ENCODE measurements at regions not wholly inside any gene's neighbourhood (a gene's known extent, or its start where the extent isn't known, plus 50 kb on each side); places are given as distances from the start of the nearest gene placed in this dataset.

DNA sequence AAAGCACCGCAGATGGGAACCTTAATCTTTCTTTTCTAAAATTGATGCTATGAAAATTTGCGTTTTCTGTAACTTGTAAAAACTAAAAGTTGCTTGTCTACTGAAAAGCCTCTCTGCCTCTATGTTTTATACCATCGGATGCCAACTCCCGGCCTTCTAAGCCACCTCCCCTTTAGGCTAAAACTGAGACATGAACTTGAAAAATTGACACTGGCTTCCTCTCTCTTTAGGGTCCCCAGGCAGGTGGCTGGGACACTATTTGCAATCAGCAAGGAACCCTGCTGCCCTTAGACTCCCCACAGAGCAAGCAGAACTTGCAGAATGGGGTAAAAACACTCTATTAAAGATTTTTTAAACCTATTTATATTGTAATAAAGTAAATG lies 151.1 kb upstream of the CAMK1G start:
- POLR2A ChIA-PET = no interaction called here
- Mint-ChIP-seq H3K27ac (ENCODE audit: unreplicated experiment) (peak overlapping the region; percentile 85), H3K4me1 (ENCODE audit: low read depth, unreplicated experiment) (peaks cover 51% of the 10 kb centered on the region)

DNA sequence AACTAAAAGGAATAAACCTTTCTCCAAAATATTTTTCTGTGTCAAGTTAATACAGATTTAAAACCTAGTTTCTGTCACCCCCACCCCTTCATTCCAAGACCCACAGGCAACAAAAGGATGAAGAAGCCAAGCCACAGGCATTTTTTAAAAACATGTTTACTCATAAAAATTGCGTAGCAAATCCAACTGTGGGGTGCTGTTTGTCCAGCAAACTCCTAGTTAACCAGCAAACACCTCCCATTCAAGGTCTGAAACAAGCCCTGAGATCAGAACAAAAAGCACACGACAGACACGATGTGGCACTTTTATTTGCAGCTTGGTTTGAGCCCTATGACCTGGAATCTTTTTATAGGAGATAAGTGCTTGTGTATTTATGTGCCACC lies 149.9 kb upstream of the CAMK1G start:
- Mint-ChIP-seq H3K9me3 (ENCODE audit: unreplicated experiment) (no peaks in the 10 kb centered on the region), H3K36me3 (ENCODE audit: insufficient read depth, unreplicated experiment) (peaks cover 27% of the 10 kb centered on the region), H3K4me1 (ENCODE audit: low read depth, unreplicated experiment) (peaks cover 39% of the 10 kb centered on the region), H3K27me3 (ENCODE audit: insufficient read depth, unreplicated experiment) (no peaks in the 10 kb centered on the region), H3K4me3 (ENCODE audit: unreplicated experiment) (peak overlapping the region; percentile 78), H3K27ac (ENCODE audit: unreplicated experiment) (peak overlapping the region; percentile 85)
- POLR2A ChIA-PET = interaction anchor here (0.8 to 1.0 kb wide), 2 partner anchors 24 to 50 kb away, joined by 4 read pairs; no protein-coding TSS in a partner anchor
- Histone ChIP-seq H3K4me3 (ENCODE audit: low read depth, low read length) (no peak overlapping the region), H3K27me3 (replicated peaks; ENCODE audit: control insufficient read depth, insufficient read depth, low read length) (no peaks in the 10 kb centered on the region), H3K9me3 (no peaks in the 10 kb centered on the region), H3K36me3 (ENCODE audit: control insufficient read depth, insufficient read depth, low read length) (no peaks in the 10 kb centered on the region), H3K4me1 (peaks cover 66% of the 10 kb centered on the region)
- no peak for DNase-seq
- no peak for TF ChIP-seq CTCF (IDR thresholded peaks at IDR 0.05; ENCODE audit: insufficient read depth in 1 of 2, low read depth in 1 of 2, low read length in 1 of 2, severe bottlenecking in 1 of 2, unreplicated experiment in 1 of 2)
- intact Hi-C loops (cut with micrococcal nuclease; ENCODE audit: unreplicated experiment) = loop anchor here (1.0 kb wide), 1 partner anchor 35 kb away; no protein-coding TSS in a partner anchor
- no TSS peak for BruUV-seq (replicated peaks)
- CTCF ChIA-PET = interaction anchor here (0.7 to 1.1 kb wide), 2 partner anchors 56 to 230 kb away, joined by 4 to 5 read pairs; no protein-coding TSS in a partner anchor

More for the DNA sequence above, 151.1 kb upstream of the CAMK1G start:
- Mint-ChIP-seq H3K4me3 (ENCODE audit: unreplicated experiment) (peak overlapping the region; percentile 78), H3K36me3 (ENCODE audit: insufficient read depth, unreplicated experiment) (peaks cover 38% of the 10 kb centered on the region), H3K9me3 (ENCODE audit: unreplicated experiment) (no peaks in the 10 kb centered on the region), H3K27me3 (ENCODE audit: insufficient read depth, unreplicated experiment) (no peaks in the 10 kb centered on the region)
- Histone ChIP-seq H3K4me3 (ENCODE audit: low read depth, low read length) (no peak overlapping the region), H3K27me3 (replicated peaks; ENCODE audit: control insufficient read depth, insufficient read depth, low read length) (no peaks in the 10 kb centered on the region), H3K36me3 (ENCODE audit: control insufficient read depth, insufficient read depth, low read length) (no peaks in the 10 kb centered on the region), H3K4me1 (peaks cover 78% of the 10 kb centered on the region), H3K9me3 (no peaks in the 10 kb centered on the region)
- no TSS peak for BruUV-seq (replicated peaks)
- intact Hi-C loops (cut with micrococcal nuclease; ENCODE audit: unreplicated experiment) = no loop called here
- TF ChIP-seq CTCF (IDR thresholded peaks at IDR 0.05; ENCODE audit: insufficient read depth in 1 of 2, low read depth in 1 of 2, low read length in 1 of 2, severe bottlenecking in 1 of 2, unreplicated experiment in 1 of 2) = no peak
- DNase-seq = no peak
- CTCF ChIA-PET = no interaction called here

- BruUV-seq (replicated peaks) = no TSS peak
- DNase-seq = no peak
- intact Hi-C loops (cut with micrococcal nuclease; ENCODE audit: unreplicated experiment) = no loop called here
- H3K36me3 ChIP-seq (ENCODE audit: control insufficient read depth, insufficient read depth, low read length) = no peaks in the 10 kb centered on the region
- ChIA-PET POLR2A (no interaction called here), CTCF (no interaction called here)
- Mint-ChIP-seq H3K4me1 (ENCODE audit: low read depth, unreplicated experiment) (peaks cover 35% of the 10 kb centered on the region), H3K9me3 (ENCODE audit: unreplicated experiment) (no peaks in the 10 kb centered on the region), H3K27ac (ENCODE audit: unreplicated experiment) (peak overlapping the region; percentile 85), H3K36me3 (ENCODE audit: insufficient read depth, unreplicated experiment) (peaks cover 26% of the 10 kb centered on the region), H3K4me3 (ENCODE audit: unreplicated experiment) (no peak overlapping the region), H3K27me3 (ENCODE audit: insufficient read depth, unreplicated experiment) (no peaks in the 10 kb centered on the region)
- no peak for TF ChIP-seq CTCF (IDR thresholded peaks at IDR 0.05; ENCODE audit: insufficient read depth in 1 of 2, low read depth in 1 of 2, low read length in 1 of 2, severe bottlenecking in 1 of 2, unreplicated experiment in 1 of 2)
- no peaks in the 10 kb centered on the region for H3K27me3 ChIP-seq (replicated peaks; ENCODE audit: control insufficient read depth, insufficient read depth, low read length)
- no peak overlapping the region for H3K4me3 ChIP-seq (ENCODE audit: low read depth, low read length)
- H3K9me3 ChIP-seq = no peaks in the 10 kb centered on the region
- H3K4me1 ChIP-seq = peaks cover 62% of the 10 kb centered on the region
Measured at GRCh38 chr1:209434066-209434465, 149.4 kb upstream of the CAMK1G start.

Data from Caco-2 (cell line).